Transverse colon (tissue), 4 donors: ENCODE measurements at regions not wholly inside any gene's neighbourhood (a gene's known extent, or its start where the extent isn't known, plus 50 kb on each side); places are given as distances from the start of the nearest gene placed in this dataset.

Experiments
- EP300 ChIP-seq: sonication (generic); formaldehyde crosslinking; IDR thresholded peaks from one replicate; pipeline ENCODE4 v1.6.1; 2017; ENCODE audit warnings: antibody characterized with exemption, low read depth
- POLR2A ChIP-seq: fragments of 450-650 bp; IDR thresholded peaks from one replicate; pipeline ENCODE4 v1.6.1; 2016; ENCODE audit warnings: antibody characterized with exemption, mild to moderate bottlenecking, moderate library complexity
- POLR2AphosphoS5 ChIP-seq, 3 donors: sonication (generic); formaldehyde crosslinking; IDR thresholded peaks; one replicate each; pipeline ENCODE4 v1.6.1; 2016; ENCODE audit warnings: antibody characterized with exemption in 3 of 3
- TF ChIP-seq, protein P1 (sequence below), 5 experiments: fragments of 200-600 bp in 3 of 5; fragments of 450-650 bp in 2 of 5; sonication (generic) in 3 of 5; IDR thresholded peaks; 1 replicate in 2 of 5; 2 replicates in 3 of 5; pipeline ENCODE4 v1.5.1; 2016 to 2017; ENCODE audit warnings: antibody characterized with exemption in 5 of 5, inconsistent platforms in 3 of 5, mild to moderate bottlenecking in 2 of 5, moderate library complexity in 1 of 5

DNA sequence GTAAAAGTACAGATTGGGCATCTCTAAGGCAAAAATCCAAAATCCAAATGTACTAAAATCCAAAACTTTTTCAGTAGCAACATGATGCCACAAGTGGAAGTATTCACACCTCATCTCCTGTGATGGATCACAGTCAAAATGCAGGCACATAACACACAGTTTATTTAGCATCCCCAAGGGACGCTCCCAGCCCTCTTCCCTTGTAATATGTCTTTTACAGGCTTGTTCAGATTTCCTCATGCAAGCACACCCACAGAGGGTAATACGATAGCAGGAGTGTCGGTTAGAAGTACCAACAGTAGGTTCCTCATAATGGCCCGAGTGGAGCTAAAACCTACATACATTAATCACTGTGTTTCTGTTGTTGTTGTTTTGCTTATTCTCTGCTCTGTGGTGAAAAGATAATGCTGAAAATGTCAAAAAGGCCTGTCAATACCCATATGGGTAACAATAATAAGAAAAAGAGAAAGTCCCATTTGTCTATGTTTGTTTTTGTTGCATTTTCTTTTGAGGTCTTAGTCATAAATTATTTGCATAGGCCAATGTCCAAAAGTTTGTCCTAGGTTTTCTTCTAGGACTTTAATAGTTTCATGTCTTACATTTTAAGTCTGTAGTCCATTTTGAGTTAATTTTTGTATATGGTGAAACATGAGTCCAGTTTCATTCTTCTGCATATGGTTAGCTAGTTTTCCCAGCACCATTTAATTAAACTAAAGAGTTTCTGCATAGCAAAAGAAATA lies 133.1 kb downstream of the LRIG3 start:
- no peak for TF ChIP-seq POLR2AphosphoS5 (IDR thresholded peaks at IDR 0.05)
- TF ChIP-seq, protein P1, sequence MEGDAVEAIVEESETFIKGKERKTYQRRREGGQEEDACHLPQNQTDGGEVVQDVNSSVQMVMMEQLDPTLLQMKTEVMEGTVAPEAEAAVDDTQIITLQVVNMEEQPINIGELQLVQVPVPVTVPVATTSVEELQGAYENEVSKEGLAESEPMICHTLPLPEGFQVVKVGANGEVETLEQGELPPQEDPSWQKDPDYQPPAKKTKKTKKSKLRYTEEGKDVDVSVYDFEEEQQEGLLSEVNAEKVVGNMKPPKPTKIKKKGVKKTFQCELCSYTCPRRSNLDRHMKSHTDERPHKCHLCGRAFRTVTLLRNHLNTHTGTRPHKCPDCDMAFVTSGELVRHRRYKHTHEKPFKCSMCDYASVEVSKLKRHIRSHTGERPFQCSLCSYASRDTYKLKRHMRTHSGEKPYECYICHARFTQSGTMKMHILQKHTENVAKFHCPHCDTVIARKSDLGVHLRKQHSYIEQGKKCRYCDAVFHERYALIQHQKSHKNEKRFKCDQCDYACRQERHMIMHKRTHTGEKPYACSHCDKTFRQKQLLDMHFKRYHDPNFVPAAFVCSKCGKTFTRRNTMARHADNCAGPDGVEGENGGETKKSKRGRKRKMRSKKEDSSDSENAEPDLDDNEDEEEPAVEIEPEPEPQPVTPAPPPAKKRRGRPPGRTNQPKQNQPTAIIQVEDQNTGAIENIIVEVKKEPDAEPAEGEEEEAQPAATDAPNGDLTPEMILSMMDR (IDR thresholded peaks at IDR 0.05): no peak
- no peak for TF ChIP-seq POLR2A
- no peak for TF ChIP-seq EP300
